ENCODE measurements at regions not wholly inside any gene's neighbourhood (a gene's known extent, or its start where the extent isn't known, plus 50 kb on each side); places are given as distances from the start of the nearest gene placed in this dataset.

- TF ChIP-seq CTCF (IDR thresholded peaks at IDR 0.05) = no peak
- Histone ChIP-seq H3K4me1 (no peaks in the 10 kb centered on the region), H3K36me3 (no peaks in the 10 kb centered on the region), H3K27me3 (peaks cover 0 to 19% of the 10 kb centered on the region in 2 donors), H3K27ac (no peak overlapping the region), H3K4me3 (no peak overlapping the region), H3K9me3 (no peaks in the 10 kb centered on the region)
- DNase-seq = peak in 1 of 2 donors; percentile 49
- intact Hi-C loops (cut with DNase I; ENCODE audit: low total_unique reads) = no loop called here
These were observed 307.3 kb downstream of the PTPRU start for GRCh38 chr1:29543586-29543985.

DNA sequence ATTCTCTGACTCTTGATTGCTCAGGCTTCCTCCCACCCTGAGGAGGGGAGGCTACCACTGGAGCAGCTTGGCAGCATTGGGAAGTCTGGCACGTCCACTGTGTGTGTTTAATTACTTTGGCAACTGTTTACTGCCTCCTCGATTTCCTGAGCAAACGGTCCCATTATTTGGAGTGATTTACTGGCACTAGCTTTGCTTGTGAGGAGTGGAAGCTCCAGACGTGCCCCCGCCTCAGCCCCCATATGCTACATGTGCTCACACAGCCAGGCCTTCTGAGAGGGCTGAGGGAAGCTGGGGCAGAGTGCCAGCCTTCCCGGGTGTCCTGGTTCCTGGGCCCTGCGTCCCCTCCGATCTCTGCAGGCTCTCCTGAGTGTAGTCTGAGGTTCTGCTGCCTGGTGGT is 306.2 kb downstream of the PTPRU start:
- Histone ChIP-seq H3K27ac (no peak overlapping the region), H3K4me3 (no peak overlapping the region), H3K27me3 (peaks cover 0 to 14% of the 10 kb centered on the region in 2 donors), H3K4me1 (no peaks in the 10 kb centered on the region), H3K9me3 (no peaks in the 10 kb centered on the region), H3K36me3 (no peaks in the 10 kb centered on the region)
- DNase-seq = peak in 1 of 2 donors; percentile 60
- TF ChIP-seq CTCF (IDR thresholded peaks at IDR 0.05) = no peak
- intact Hi-C loops (cut with DNase I; ENCODE audit: low total_unique reads) = no loop called here

GRCh38 chr1:29541631-29542030 is 305.3 kb downstream of the PTPRU start:
- DNase-seq = peak in 1 of 2 donors; percentile 48
- no peak overlapping the region for H3K27ac ChIP-seq
- no peaks in the 10 kb centered on the region for H3K36me3 ChIP-seq
- TF ChIP-seq CTCF (IDR thresholded peaks at IDR 0.05) = no peak
- intact Hi-C loops (cut with DNase I; ENCODE audit: low total_unique reads) = no loop called here
- H3K4me1 ChIP-seq = no peaks in the 10 kb centered on the region
- H3K9me3 ChIP-seq = no peaks in the 10 kb centered on the region
- H3K27me3 ChIP-seq = peaks cover 0 to 13% of the 10 kb centered on the region in 2 donors
- no peak overlapping the region for H3K4me3 ChIP-seq

DNA sequence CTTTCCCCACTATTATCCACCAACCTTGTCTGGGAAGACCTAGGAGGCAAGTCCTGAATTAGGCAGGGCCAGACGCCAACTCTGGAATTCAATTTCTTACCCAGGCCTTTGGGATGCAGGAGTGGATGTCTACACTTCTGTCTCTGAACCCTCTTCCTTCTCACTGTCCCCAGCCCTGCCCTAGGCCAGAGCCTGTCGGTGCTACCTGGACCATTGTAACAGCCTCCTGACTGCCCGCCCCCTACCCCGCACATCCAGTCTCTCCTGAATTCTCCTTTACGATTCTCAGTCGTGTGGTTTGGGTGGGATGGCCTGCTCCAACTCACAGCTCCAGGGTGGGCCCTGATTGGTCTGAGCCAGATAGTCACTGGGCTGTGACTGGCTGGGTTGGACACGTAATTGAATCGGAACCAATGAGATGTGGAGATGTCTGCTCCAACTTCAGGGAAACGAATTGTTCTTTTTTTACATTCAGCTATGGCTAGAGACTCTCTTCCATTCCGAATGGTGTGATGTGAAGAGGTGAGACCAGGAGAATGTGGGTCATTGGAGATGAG is 304.6 kb downstream of the PTPRU start:
- intact Hi-C loops (cut with DNase I; ENCODE audit: low total_unique reads) = no loop called here
- DNase-seq = peak; percentile 16 to 27
- Histone ChIP-seq H3K36me3 (no peaks in the 10 kb centered on the region), H3K27me3 (peaks cover 0 to 13% of the 10 kb centered on the region in 2 donors), H3K4me1 (no peaks in the 10 kb centered on the region), H3K27ac (no peak overlapping the region), H3K9me3 (no peaks in the 10 kb centered on the region), H3K4me3 (no peak overlapping the region)
- no peak for TF ChIP-seq CTCF (IDR thresholded peaks at IDR 0.05)

- no peaks in the 10 kb centered on the region for H3K9me3 ChIP-seq
- H3K27me3 ChIP-seq = peaks cover 0 to 13% of the 10 kb centered on the region in 2 donors
- DNase-seq = peak; percentile 5 to 15
- intact Hi-C loops (cut with DNase I; ENCODE audit: low total_unique reads) = no loop called here
- H3K4me1 ChIP-seq = no peaks in the 10 kb centered on the region
- no peaks in the 10 kb centered on the region for H3K36me3 ChIP-seq
- no peak for TF ChIP-seq CTCF (IDR thresholded peaks at IDR 0.05)
- H3K27ac ChIP-seq = no peak overlapping the region
- H3K4me3 ChIP-seq = no peak overlapping the region
These were observed 303.6 kb downstream of the PTPRU start for GRCh38 chr1:29539971-29540370.

GRCh38 chr1:29538586-29538985 is 302.3 kb downstream of the PTPRU start:
- Histone ChIP-seq H3K36me3 (no peaks in the 10 kb centered on the region), H3K4me3 (no peak overlapping the region), H3K27me3 (peaks cover 0 to 13% of the 10 kb centered on the region in 2 donors), H3K27ac (no peak overlapping the region), H3K4me1 (no peaks in the 10 kb centered on the region), H3K9me3 (peaks cover 0 to 8% (median 0%) of the 10 kb centered on the region in 3 donors)
- peak in 1 of 2 donors; percentile 3 for DNase-seq
- intact Hi-C loops (cut with DNase I; ENCODE audit: low total_unique reads) = no loop called here
- TF ChIP-seq CTCF (IDR thresholded peaks at IDR 0.05) = no peak

All from tibial artery (tissue), 4 donors.